ENCODE measurements at regions not wholly inside any gene's neighbourhood (a gene's known extent, or its start where the extent isn't known, plus 50 kb on each side); places are given as distances from the start of the nearest gene placed in this dataset.
A peak's percentile ranks its signal among the peaks of the same experiment; 100 is the strongest.

DNA sequence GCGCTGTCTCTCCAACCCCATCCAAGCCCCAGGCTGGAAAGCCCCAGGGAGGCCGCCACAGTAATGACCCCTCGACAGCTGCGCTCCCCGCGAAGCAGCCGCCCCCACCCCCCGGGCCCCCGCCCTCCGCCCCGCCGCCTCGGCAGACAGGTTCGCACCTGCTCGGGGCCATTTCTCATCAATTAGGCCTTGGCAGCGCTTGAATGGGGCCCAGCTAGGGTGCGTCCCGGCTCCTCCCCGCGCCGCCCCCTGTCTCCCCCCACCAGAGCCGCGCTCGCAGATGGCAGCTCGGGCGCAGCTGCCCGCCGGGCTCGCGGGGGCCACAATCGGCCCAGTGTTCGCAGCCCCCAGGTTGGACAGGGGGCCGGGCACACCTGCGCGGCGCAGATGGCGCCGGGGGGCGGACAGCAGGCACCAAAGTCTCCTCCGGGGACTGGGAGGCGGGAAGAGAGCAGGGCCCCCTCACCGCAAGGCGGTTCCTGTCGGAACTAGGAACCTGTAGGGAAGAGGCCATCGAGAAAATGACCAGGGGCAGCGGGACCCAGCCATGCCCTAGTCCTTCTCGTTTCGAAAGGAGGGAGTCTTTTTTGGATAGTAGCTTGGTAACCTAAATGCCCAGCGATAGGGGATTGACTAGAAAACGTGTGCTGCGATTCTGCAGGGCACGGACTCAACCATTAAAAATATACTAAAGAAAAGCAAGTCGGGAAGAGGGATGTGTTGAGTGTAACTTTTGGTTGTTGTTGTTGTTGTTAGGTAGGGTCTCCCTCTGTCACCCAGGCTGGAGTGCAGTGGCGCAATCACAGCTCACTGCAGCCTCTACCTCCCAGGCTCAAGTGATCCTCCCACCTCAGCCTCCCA, 83.2 kb upstream of the EYA2 start:
- no peak for DNase-seq (ENCODE audit: low read depth)

DNA sequence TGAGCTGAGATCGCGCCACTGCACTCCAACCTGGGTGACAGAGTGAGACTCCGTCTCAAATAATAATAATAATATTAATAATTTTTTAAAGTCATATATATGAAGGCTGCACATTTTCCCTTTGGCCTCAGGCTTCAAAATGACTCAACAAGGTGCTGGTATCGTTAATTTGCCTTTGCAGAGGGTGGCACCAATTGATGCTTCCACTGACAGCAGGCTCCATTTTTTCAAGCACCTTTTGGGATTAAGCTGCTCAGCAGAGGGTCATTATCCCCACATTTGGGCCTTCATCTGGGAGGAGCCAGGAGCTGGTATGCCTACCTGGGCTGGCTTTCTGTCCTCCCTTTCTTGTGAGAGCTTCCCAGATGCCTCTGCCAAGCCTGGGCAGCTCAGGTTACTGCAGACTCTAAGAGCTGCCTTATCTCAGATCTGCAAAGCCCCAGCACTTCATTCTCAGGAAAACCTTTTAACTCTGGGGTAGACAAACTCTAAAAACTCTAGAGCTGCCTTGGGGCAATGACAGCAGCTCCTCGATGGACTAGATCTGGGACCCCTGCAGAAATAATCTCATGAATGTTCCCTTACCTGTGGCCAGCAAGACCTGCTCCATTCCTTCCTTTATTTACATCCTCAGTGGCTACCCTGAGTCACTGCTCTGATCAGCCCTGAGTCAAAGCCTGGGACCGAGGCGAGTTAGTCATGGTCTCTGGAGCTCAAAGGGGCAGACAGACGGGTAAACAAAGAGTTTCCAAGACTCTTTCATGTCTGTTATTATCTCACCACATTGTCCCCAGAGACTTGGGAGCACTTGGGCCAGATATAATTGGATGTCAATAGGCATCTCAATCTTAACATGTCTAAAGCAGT, 80.0 kb upstream of the EYA2 start:
- peak; percentile 89 for DNase-seq (ENCODE audit: low read depth)

DNA sequence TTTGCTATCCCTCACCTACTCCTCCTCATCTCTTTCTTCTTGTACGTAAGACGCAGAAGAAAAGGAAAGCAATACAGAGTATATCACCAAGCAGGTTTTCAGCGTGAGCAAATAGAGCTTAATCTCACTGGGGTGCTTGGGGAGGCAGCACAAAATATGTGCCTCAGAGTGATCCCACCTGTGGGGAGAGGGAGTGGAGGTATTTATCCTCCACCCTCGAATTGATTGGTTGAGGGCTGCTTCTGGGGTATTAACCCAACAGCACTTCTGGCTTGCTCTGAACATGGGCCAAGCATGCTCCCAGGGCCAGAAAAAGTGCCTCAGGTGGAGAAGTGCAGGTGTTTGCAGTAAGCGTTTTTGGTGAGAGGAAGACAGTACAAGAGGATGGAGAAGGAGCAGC, 78.5 kb upstream of the EYA2 start:
- no peak for DNase-seq (ENCODE audit: low read depth)

DNA sequence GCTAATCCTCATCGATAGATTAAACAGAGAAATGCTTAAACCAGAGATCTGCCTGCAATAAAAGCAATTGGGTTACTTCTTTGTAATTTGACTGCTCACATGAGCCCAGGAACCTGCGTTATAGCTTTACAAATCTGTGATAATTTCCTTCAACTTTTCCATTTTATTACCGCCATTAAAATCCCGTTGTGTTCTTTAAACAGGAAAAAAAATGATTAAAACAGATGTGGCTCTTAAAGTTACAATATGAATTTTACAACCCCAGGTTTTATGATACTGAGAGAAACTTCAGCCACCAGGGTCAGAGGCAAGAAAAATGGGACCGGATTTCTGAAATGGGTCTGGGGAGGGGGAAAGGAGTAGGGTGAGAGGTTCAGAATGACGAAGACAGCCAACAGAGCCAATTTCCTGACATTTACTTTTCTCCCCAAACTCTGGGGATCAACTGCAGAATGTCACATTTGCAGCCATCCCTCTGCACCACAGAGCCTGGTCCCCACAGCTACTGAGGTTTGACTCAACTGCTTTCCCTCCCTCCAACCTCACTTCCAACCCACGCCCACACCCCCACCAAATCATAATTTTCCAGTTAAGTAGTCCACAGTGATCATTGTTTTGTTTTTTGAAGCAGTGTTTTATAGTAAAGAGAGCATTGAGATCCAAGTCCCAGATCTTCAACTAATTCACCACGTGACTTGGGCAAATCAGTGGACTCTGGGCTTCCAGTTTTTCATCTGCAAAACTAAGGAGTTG, 77.6 kb upstream of the EYA2 start:
- DNase-seq (ENCODE audit: low read depth): no peak

DNA sequence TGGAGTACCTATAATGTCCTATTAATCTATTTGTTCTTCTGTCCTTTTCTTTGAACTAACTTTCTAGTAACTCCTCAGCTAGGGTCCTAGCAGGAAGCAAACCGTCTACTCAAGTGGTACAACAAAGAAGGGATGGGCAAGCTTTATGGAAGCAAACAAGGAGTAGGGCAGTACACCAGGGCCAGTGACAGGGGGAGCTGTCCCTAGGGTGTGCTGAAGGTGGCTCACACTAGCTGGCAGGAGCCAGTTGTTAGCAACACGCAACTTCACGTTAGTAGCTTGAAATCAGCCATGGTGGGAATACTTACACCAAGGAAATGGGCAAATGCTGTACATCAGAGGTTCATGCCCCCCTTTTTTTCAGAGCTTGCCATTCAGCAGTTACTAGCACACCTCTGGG, 74.0 kb upstream of the EYA2 start:
- DNase-seq (ENCODE audit: low read depth): no peak

DNA sequence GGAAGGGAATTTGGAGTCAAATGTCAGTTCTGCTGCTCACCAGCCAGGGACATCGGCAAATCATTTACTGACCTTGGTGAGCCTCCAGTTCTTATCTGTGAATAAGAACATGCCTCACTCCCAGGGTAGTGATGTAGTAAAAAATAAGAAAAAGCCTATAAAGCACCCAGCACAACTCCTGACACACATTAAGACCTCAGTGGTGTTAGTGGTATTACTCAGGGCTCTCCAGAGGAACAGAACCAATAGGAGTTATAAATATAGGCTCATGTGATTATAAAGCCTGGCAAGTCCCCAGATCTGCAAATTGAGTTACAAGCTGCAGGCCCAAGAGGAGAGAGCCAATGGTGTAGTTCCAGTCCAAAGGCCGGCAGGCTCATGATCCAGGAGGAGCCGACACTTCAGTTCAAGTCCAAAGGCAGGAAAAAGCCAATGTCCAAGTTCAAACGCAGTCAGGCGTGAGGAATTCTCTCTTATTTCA, 71.3 kb upstream of the EYA2 start:
- DNase-seq (ENCODE audit: low read depth): no peak

DNA sequence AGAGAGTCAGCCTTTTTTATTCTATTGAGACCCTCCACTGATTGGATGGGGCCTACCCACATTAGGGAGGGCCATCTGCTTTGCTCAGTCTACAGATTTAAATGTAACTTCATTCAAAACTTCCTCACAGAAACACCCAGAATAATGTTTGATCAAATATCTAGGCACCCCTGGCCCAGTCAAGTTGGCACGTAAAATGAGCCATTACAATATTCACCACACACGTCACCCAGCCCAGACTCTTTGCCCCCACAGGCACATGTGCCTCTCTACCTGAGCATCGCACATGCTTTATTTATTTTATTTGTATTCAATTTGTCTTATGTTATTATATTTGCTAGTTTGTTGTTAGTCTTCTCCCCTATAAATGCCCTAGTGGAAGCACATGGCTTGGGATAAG, 70.9 kb upstream of the EYA2 start:
- no peak for DNase-seq (ENCODE audit: low read depth)

DNA sequence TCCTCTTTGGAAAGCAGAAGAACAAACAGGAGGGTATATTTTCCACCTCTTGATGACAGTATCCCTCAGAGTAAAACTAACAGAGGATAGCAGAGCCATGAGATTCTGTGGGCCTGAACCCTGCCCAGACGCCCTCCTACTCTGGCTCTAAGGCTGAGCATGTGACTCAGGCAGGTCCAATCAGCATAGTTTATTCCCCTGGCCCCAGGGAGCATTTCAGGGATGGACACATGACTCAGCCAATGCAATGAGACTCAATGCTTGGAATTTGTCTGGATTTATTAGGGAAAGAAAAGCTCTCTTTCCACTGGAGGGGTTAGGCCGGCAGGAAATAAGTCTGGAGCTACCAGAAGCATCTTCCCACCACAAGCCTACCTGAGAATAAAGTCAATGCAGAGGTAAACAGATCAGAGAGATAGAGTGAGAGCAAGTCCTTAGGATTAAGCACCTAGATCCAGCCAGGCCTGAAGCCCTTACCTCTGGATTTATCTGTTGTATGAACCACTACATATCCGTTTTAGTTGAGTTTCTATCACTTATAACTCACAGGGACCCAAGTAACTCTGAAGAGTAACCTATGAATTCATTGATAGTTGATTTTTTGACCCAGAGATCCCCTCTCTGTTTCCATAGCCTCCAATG, 68.2 kb upstream of the EYA2 start:
- DNase-seq (ENCODE audit: low read depth): peak; percentile 56

DNA sequence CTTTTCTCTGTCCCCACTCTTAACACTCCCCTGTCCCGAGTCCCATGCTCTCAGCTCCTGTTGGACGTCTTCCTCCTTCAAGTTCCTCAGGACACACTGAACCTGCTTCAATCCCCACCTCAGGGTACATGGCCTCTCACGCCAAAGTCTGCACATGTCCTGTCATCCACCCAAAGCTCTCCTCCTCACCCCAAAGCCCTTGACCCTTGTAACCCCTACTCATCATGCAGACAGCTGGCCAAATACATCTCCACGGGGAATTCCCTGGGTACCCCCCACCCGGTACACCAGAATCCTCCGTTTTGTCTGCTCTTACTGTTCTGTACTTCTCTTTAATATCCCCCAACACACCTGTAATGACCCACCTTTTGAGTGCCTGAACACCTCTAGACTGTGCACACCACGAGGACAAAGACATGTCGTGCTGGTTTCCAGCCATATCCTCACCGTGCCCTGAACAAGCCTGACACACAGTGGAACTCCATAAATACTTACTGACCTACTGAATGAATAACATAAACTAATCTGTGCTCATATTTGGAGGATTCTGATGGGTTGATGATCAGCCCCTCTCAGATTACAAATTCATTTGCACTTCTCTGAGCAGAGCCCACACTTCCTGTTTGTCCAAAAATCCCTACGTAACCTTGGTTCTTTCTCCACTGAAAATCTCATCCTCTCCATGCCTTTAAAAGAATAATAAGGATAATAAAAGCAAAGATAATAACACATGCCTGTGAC, 66.8 kb upstream of the EYA2 start:
- DNase-seq (ENCODE audit: low read depth): no peak

DNA sequence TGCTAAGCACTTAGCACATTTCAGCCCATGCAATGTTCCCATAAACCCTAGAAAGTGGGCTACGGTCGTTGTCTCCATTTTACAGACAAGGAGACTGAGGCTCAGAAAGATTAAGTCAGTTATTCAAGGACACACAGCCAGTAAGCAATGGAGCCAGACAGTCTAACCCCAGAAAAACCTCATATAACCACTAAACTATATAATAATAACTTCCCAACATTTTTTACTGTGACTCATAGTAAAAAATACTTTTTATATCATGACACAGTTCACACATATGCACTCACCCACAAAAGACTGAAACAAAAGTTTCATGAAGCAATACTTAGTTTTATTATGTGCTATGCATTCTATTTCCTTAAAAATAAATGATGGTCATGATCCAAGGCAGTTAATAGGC, 66.2 kb upstream of the EYA2 start:
- DNase-seq (ENCODE audit: low read depth): peak; percentile 83

DNA sequence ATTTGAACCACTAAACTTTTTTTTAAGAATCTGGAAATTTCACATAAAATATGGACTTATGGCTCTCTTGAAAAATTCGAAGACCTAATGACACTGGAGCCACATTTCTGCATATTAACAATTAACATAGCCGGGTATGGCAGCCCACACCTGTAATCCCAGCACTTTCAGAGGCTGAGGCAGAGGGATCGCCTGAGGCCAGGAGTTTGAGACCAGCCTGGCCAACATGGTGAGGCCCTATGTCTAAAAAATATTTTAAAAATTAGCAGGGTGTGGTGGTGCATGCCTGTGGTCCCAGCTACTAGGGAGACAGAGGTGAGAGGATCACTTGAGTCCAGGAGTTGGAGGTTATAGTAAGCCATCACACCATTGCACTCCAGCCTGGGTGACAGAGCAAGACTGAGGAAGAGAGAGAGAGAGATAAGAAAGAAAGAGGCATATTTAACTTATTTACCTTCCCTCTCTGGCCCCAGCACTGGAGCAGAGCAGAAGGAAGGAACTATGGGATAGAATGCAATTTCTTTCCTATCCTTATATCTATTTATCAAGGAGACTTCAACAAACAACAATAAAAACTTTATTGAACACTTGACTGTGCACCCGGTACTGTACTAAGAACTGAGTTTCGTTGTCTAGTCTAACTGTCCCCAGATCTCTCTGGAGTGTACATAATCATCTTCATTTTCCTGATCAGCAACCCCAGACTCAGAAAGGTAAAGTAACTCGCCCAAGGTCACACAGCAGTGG, 63.6 kb upstream of the EYA2 start:
- no peak for DNase-seq (ENCODE audit: low read depth)

DNA sequence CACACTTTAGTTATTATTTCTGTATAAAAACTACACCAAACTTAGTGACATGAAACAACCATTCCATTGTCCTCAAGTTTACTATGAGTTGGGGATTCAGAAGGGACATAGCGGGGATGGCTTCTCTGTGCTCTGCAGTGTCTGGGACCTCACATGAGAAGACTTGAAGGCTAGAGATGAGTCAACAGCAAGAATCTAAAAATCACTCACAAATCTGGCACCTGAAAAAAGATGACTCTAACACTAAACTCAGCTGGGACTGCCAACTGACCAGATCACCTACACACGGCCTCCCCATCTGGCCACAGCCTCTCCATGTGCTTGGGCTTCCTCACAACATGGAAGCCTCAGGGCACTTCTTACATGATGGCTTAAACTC, 63.0 kb upstream of the EYA2 start:
- DNase-seq (ENCODE audit: low read depth): peak; percentile 3

DNA sequence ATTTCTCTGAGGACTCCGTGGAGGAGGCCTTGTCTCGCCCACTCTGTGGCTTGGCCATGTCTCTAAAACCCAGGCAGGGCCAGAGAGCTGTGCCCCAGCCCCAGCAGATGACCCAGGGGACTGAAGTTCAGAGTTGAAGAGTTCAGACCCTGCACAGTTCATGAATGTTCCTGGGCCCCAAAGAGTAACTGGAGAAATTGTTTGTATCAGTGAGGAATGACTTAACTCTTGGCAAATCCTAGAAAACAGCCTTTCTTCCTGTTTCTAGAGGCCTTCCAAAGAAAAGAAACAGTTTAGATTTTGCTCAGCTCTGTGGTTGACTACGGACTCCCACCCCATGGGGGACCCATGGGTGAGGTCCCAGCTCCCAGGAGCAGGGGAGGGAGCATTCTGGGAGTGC, 62.1 kb upstream of the EYA2 start:
- no peak for DNase-seq (ENCODE audit: low read depth)

DNA sequence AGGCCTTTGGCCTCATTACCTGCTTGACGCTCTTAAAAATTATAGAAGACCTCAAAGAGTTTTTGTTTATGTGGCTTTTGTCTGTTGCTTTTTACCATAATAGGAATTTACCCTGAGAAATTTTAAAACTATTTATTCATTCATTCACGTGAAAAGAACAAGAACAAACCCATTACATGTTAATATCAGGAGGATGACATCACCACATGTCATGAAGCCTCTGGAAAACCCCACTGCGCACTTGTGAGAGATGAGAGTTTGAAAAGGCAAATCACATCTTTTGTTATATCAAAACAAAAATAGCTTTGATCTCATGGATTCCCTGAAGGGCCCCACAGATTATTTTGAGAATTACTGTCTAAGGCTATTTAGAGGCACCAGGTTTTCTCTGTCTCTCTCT, 61.3 kb upstream of the EYA2 start:
- no peak for DNase-seq (ENCODE audit: low read depth)

DNA sequence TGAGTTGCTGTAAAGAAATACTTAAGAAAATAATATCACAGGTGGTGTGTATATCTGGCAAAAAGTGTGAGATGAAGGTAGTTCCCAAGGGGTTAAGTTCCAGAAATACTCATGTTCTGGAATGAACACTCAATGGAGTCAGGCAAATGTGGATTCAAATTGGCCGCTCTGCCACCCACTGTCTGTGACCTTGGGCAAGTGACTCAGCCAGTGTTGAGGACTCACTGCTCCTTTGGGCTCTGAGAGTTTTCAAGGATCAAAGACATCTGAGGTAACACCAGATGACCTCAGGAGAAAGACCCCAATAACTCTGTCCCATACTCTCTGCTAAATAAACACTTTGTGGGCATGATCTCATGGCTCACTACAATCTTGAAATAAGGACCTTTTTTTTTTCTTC, 59.2 kb upstream of the EYA2 start:
- DNase-seq (ENCODE audit: low read depth): peak; percentile 54

DNA sequence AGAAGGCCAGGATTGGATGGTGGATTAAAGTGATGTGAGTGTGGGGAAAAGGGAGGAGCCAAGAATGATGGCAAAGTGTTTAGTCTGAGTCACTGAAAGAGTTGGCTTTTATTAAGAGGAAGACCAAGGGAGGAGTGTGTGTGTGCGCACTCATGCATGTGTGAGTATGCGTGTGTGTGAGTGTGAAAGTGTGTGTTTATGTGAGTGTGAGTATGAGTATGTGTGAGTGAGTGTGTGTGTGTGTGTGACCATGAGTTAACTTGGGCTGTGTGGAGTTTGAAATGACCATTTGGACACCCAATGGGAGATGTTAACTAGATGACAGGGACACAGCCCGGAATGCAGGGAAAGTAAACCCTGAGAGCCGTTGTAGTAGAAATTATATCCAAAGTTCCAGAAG, 57.6 kb upstream of the EYA2 start:
- no peak for DNase-seq (ENCODE audit: low read depth)

DNA sequence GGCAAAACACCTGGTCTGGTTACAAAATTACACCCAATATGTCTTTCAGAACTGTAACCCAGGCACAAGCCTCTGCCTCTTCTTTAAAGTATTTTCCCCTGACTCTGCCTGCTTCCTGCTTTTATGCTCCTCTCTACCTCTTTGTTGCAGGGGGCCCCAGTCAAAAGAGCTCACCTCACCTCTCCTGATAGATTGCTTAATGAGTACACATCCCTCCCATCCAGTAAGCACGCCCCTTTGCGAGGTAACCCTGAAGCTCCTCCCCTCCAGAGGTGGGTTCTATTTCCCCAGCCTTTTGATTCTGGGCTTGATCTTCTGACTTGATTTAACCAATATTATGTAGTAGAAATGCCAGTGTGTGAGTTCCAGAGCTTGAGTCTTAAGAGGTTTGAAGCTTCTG, 56.6 kb upstream of the EYA2 start:
- no peak for DNase-seq (ENCODE audit: low read depth)

DNA sequence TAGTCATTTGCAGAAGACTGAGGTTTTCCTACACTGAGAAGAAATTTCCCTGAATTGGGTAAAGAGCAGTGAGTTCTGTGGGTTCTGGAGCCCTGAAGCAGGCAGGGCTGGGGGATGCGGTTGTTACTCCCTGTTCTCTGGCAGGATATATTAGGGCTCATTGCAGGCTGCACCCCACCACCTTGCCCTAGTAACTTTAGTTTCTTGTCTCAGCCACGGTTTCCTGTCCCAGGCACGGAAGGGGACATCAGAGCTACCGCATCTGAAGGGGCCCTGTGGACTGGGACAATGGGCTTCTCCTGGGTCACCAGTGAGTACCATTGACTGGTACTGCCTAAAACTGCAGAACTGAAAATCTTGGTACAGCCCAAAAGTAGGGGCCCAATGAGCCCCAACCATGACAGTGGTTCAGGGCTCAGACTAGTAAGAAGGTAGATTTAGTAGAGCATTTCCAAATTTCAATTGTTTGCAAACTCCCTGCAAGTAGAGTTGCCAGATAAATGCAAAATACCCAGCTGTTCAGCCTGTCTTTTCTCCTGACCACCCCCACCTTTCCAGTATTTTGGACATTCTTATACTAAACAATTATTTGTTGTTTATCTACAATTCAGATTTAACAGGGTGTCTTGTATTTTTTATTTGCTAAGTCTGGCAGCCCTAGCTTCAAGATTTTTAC, 54.5 kb upstream of the EYA2 start:
- no peak for DNase-seq (ENCODE audit: low read depth)

Measured in ELR (cell line).